ENCODE measurements at regions not wholly inside any gene's neighbourhood (a gene's known extent, or its start where the extent isn't known, plus 50 kb on each side); places are given as distances from the start of the nearest gene placed in this dataset.

DNA sequence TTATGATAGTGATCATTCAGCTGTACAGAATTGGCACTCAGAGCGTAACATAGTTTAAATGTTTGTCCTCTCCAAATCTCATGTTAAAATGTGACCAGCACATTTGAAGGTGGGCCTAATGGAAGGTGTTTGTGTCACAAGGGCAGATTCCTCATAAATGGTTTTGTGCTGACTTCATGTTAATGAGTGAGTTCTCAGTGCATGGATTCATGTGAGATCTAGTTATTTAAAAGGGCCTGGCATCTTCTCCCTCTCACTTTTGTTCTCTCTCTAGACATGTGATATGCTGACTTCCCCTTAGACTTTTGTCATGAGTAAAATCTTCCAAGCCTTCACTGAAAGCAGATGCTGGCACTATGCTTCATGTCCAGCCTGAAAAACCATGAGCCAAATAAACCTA lies 452.4 kb upstream of the PTCHD4 start:
- Histone ChIP-seq H3K9me3 (no peaks in the 10 kb centered on the region), H3K4me1 (no peaks in the 10 kb centered on the region), H3K27ac (no peak overlapping the region), H3K36me3 (no peaks in the 10 kb centered on the region), H3K27me3 (no peaks in the 10 kb centered on the region), H3K4me3 (no peak overlapping the region)
- TF ChIP-seq, protein P1, sequence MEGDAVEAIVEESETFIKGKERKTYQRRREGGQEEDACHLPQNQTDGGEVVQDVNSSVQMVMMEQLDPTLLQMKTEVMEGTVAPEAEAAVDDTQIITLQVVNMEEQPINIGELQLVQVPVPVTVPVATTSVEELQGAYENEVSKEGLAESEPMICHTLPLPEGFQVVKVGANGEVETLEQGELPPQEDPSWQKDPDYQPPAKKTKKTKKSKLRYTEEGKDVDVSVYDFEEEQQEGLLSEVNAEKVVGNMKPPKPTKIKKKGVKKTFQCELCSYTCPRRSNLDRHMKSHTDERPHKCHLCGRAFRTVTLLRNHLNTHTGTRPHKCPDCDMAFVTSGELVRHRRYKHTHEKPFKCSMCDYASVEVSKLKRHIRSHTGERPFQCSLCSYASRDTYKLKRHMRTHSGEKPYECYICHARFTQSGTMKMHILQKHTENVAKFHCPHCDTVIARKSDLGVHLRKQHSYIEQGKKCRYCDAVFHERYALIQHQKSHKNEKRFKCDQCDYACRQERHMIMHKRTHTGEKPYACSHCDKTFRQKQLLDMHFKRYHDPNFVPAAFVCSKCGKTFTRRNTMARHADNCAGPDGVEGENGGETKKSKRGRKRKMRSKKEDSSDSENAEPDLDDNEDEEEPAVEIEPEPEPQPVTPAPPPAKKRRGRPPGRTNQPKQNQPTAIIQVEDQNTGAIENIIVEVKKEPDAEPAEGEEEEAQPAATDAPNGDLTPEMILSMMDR (IDR thresholded peaks at IDR 0.05): no peak
- intact Hi-C loops (cut with DNase I; ENCODE audit: low total_unique reads): no loop called here
- no peak for DNase-seq

DNA sequence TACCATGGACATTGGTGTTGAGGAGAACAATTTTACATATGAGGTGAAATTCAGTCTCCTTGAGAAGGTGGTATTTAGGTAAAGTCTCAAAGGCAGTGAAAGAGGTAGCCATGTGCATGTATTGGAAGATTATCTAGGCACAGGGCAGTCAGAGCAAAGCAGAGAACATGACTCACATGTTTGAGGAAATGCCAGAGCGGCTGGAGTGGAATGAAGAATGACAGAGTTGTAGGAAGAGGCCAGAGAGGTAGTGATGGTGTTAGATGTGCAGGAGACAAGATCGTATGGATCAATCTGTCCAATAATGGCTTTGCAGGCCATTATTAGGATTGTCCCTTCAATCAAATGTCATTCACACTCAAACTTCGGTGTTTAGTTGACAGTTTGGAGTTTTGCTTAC lies 449.4 kb upstream of the PTCHD4 start:
- H3K9me3 ChIP-seq: no peaks in the 10 kb centered on the region
- no peaks in the 10 kb centered on the region for H3K4me1 ChIP-seq
- intact Hi-C loops (cut with DNase I; ENCODE audit: low total_unique reads): no loop called here
- DNase-seq: no peak
- H3K4me3 ChIP-seq: no peak overlapping the region
- H3K27me3 ChIP-seq: no peaks in the 10 kb centered on the region
- no peaks in the 10 kb centered on the region for H3K36me3 ChIP-seq
- H3K27ac ChIP-seq: no peak overlapping the region
- TF ChIP-seq, protein P1 (IDR thresholded peaks at IDR 0.05): no peak

DNA sequence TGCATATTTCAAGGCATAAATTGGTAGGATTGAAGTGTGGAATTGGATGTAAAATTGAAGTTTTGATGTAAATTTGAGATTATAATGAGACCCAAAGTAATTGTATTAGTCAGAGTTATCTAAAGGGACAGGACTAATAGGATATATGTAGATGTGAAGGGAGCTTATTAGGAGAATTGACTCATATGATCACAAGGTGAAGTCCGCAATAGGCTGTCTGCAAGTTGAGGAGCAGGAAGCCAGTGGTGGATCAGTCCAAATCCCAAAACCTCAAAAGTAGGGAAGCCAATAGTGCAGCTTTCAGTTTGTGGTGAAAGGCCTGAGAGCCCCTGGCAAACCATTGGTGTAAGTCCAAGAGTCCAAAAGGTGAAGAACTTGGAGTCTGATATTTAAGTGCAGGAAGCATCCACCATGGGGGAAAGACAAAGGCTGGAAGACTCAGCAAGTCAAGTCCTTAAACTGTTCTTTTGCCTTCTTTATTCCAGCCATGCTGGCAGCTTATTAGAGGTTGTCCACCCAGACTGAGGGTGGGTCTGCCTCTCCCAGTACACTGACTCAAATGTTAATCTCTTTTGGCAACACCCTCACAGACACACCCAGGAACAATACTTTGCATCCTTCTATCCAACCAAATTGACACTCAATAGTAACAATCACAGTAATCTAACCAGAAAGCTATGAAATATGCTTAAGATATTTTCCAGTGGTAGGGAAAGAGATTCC lies 442.6 kb upstream of the PTCHD4 start:
- no peak overlapping the region for H3K27ac ChIP-seq
- no peak for DNase-seq
- no peaks in the 10 kb centered on the region for H3K36me3 ChIP-seq
- intact Hi-C loops (cut with DNase I; ENCODE audit: low total_unique reads): no loop called here
- TF ChIP-seq, protein P1 (IDR thresholded peaks at IDR 0.05): no peak
- H3K9me3 ChIP-seq: no peaks in the 10 kb centered on the region
- no peaks in the 10 kb centered on the region for H3K27me3 ChIP-seq
- no peak overlapping the region for H3K4me3 ChIP-seq
- H3K4me1 ChIP-seq: no peaks in the 10 kb centered on the region

DNA sequence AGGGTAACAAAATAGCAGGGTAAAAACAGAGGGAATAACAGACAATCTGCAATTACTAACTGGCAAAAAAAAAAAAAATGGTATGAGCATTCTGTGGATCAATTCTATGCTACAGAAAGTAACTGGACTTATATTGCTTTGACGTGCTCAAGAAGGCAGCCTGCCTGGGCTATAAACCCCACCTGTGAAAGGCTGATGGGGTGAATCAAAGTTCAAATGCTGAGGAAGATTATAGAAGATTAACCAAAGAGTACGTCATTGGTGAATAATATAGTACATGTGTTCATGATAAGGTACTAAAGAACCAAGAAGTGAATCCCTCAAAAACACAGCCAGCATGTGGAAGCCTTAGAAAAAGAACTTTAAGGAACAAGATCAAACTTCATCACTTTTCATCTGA lies 441.9 kb upstream of the PTCHD4 start:
- no peaks in the 10 kb centered on the region for H3K27me3 ChIP-seq
- DNase-seq: no peak
- intact Hi-C loops (cut with DNase I; ENCODE audit: low total_unique reads): no loop called here
- H3K36me3 ChIP-seq: no peaks in the 10 kb centered on the region
- H3K9me3 ChIP-seq: no peaks in the 10 kb centered on the region
- no peaks in the 10 kb centered on the region for H3K4me1 ChIP-seq
- TF ChIP-seq, protein P1 (IDR thresholded peaks at IDR 0.05): no peak
- no peak overlapping the region for H3K27ac ChIP-seq
- no peak overlapping the region for H3K4me3 ChIP-seq

DNA sequence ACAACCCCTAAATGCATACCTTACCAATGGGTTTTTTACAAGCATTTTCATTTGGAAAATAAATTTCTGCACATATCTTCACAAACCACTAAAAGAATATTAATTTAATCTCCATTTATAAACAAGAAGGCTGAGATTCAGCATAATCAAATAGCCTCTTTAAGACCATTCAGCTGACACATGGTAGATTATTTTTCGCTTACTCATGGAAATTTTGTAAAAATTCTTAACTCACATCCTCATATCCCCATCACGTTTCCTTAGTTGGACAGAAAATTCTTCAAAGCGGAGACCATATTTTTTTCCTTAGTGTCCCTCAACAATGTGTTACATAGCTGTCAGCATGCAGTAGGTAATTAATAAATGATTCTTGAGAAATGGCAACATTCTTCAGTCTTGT lies 439.6 kb upstream of the PTCHD4 start:
- Histone ChIP-seq H3K9me3 (no peaks in the 10 kb centered on the region), H3K4me1 (no peaks in the 10 kb centered on the region), H3K27ac (no peak overlapping the region), H3K27me3 (no peaks in the 10 kb centered on the region), H3K36me3 (no peaks in the 10 kb centered on the region), H3K4me3 (no peak overlapping the region)
- TF ChIP-seq, protein P1 (IDR thresholded peaks at IDR 0.05): no peak
- no peak for DNase-seq
- intact Hi-C loops (cut with DNase I; ENCODE audit: low total_unique reads): no loop called here

DNA sequence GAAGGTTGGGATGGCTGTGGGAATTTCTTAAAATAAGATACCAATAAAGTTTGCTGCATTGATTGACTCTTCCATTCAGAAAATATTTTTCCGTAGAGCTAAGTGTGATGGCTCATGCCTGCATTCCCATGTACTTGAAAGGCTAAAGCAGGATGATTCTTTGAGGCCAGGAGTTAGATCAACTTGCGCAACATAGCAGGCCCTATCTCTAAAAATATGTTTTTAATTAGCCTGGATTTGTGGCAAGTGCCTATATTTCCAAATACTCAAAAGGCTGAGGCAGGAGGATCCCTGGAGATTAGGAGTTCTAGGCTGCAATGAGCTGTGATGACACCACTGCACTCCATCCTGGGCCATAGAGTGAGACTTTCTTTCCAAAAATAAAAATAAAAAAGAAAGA lies 431.2 kb upstream of the PTCHD4 start:
- TF ChIP-seq, protein P1 (IDR thresholded peaks at IDR 0.05): no peak
- Histone ChIP-seq H3K4me3 (no peak overlapping the region), H3K4me1 (no peaks in the 10 kb centered on the region), H3K36me3 (no peaks in the 10 kb centered on the region), H3K27me3 (no peaks in the 10 kb centered on the region), H3K9me3 (no peaks in the 10 kb centered on the region), H3K27ac (no peak overlapping the region)
- DNase-seq: no peak
- intact Hi-C loops (cut with DNase I; ENCODE audit: low total_unique reads): no loop called here
